ENCODE measurements at regions not wholly inside any gene's neighbourhood (a gene's known extent, or its start where the extent isn't known, plus 50 kb on each side); places are given as distances from the start of the nearest gene placed in this dataset.

- TF ChIP-seq CTCF (IDR thresholded peaks at IDR 0.05; ENCODE audit: unreplicated experiment): no peak
- no peak overlapping the region for H3K27ac Mint-ChIP-seq (ENCODE audit: unreplicated experiment)
- intact Hi-C loops (cut with micrococcal nuclease; ENCODE audit: unreplicated experiment): no loop called here
- no peaks in the 10 kb centered on the region for H3K36me3 Mint-ChIP-seq (ENCODE audit: insufficient read depth, unreplicated experiment)
- H3K27me3 Mint-ChIP-seq (ENCODE audit: unreplicated experiment): no peaks in the 10 kb centered on the region
- H3K9me3 Mint-ChIP-seq (ENCODE audit: low read depth, unreplicated experiment): no peaks in the 10 kb centered on the region
- peaks cover under 1% of the 10 kb centered on the region for H3K4me1 Mint-ChIP-seq (ENCODE audit: low read depth, unreplicated experiment)
- no peak for DNase-seq
- no peak overlapping the region for H3K4me3 Mint-ChIP-seq (ENCODE audit: low read depth, unreplicated experiment)
- no TSS peak for BruUV-seq (replicated peaks)
- CTCF ChIA-PET: interaction anchor here (0.6 kb wide), 1 partner anchor 53 kb away, joined by 3 read pairs; no protein-coding TSS in a partner anchor
These were observed 296.1 kb upstream of the UGT8 start for GRCh38 chr4:114302472-114302871.

GRCh38 chr4:114304046-114304445 is 294.6 kb upstream of the UGT8 start:
- CTCF ChIA-PET: no interaction called here
- H3K4me3 Mint-ChIP-seq (ENCODE audit: low read depth, unreplicated experiment): no peak overlapping the region
- intact Hi-C loops (cut with micrococcal nuclease; ENCODE audit: unreplicated experiment): no loop called here
- H3K36me3 Mint-ChIP-seq (ENCODE audit: insufficient read depth, unreplicated experiment): no peaks in the 10 kb centered on the region
- H3K4me1 Mint-ChIP-seq (ENCODE audit: low read depth, unreplicated experiment): peaks cover 8% of the 10 kb centered on the region
- no peak for DNase-seq
- H3K9me3 Mint-ChIP-seq (ENCODE audit: low read depth, unreplicated experiment): no peaks in the 10 kb centered on the region
- BruUV-seq (replicated peaks): no TSS peak
- no peak for TF ChIP-seq CTCF (IDR thresholded peaks at IDR 0.05; ENCODE audit: unreplicated experiment)
- H3K27me3 Mint-ChIP-seq (ENCODE audit: unreplicated experiment): no peaks in the 10 kb centered on the region
- no peak overlapping the region for H3K27ac Mint-ChIP-seq (ENCODE audit: unreplicated experiment)

- peaks cover 8% of the 10 kb centered on the region for H3K4me1 Mint-ChIP-seq (ENCODE audit: low read depth, unreplicated experiment)
- DNase-seq: no peak
- CTCF ChIA-PET: no interaction called here
- H3K27ac Mint-ChIP-seq (ENCODE audit: unreplicated experiment): no peak overlapping the region
- H3K27me3 Mint-ChIP-seq (ENCODE audit: unreplicated experiment): no peaks in the 10 kb centered on the region
- H3K4me3 Mint-ChIP-seq (ENCODE audit: low read depth, unreplicated experiment): no peak overlapping the region
- intact Hi-C loops (cut with micrococcal nuclease; ENCODE audit: unreplicated experiment): no loop called here
- TF ChIP-seq CTCF (IDR thresholded peaks at IDR 0.05; ENCODE audit: unreplicated experiment): no peak
- no peaks in the 10 kb centered on the region for H3K9me3 Mint-ChIP-seq (ENCODE audit: low read depth, unreplicated experiment)
- no TSS peak for BruUV-seq (replicated peaks)
- no peaks in the 10 kb centered on the region for H3K36me3 Mint-ChIP-seq (ENCODE audit: insufficient read depth, unreplicated experiment)
These were observed 294.0 kb upstream of the UGT8 start for GRCh38 chr4:114304567-114304966.

GRCh38 chr4:114306946-114307345 is 291.7 kb upstream of the UGT8 start:
- H3K4me3 Mint-ChIP-seq (ENCODE audit: low read depth, unreplicated experiment): no peak overlapping the region
- CTCF ChIA-PET: interaction anchor here (0.6 kb wide), 1 partner anchor 85 kb away, joined by 3 read pairs; no protein-coding TSS in a partner anchor
- intact Hi-C loops (cut with micrococcal nuclease; ENCODE audit: unreplicated experiment): no loop called here
- no peak for TF ChIP-seq CTCF (IDR thresholded peaks at IDR 0.05; ENCODE audit: unreplicated experiment)
- H3K27me3 Mint-ChIP-seq (ENCODE audit: unreplicated experiment): no peaks in the 10 kb centered on the region
- no peaks in the 10 kb centered on the region for H3K9me3 Mint-ChIP-seq (ENCODE audit: low read depth, unreplicated experiment)
- BruUV-seq (replicated peaks): no TSS peak
- no peak for DNase-seq
- no peaks in the 10 kb centered on the region for H3K36me3 Mint-ChIP-seq (ENCODE audit: insufficient read depth, unreplicated experiment)
- peaks cover 8% of the 10 kb centered on the region for H3K4me1 Mint-ChIP-seq (ENCODE audit: low read depth, unreplicated experiment)
- H3K27ac Mint-ChIP-seq (ENCODE audit: unreplicated experiment): no peak overlapping the region

Measured in Calu3 (cell line).